ENCODE measurements at regions not wholly inside any gene's neighbourhood (a gene's known extent, or its start where the extent isn't known, plus 50 kb on each side); places are given as distances from the start of the nearest gene placed in this dataset.

GRCh38 chr9:87813119-87813463 lies 69.6 kb upstream of the SPATA31E1 start:
- H3K4me3 ChIP-seq: no peak overlapping the region
- CTCF ChIA-PET: interaction anchor here (0.7 to 2.0 kb wide), 4 partner anchors 11 to 506 kb away, joined by 3 to 7 read pairs (median 4); no protein-coding TSS in a partner anchor
- in situ Hi-C loops (cut with MboI) (no loop called here), intact Hi-C loops (cut with micrococcal nuclease; ENCODE audit: unreplicated experiment) (loop anchor here (2.0 kb wide), 2 partner anchors 128 to 476 kb away; no protein-coding TSS in a partner anchor)
- H3K4me1 ChIP-seq (ENCODE audit: control insufficient read depth, insufficient read depth, low read length): no peaks in the 10 kb centered on the region
- H4K20me1 ChIP-seq (ENCODE audit: control insufficient read depth, insufficient read depth): no peaks in the 10 kb centered on the region; the same call in 1 of the 2 replicates
- TF ChIP-seq USF2 (IDR thresholded peaks at IDR 0.05; ENCODE audit: borderline replicate concordance, low read depth, low read length): no peak
- no peak for TF ChIP-seq MYB (IDR thresholded peaks at IDR 0.05; ENCODE audit: borderline replicate concordance, low read depth, low read length)
- TF ChIP-seq POLR2AphosphoS2 (IDR thresholded peaks at IDR 0.05; ENCODE audit: low read depth, low read length): no peak
- TF ChIP-seq SIN3A (IDR thresholded peaks at IDR 0.05; ENCODE audit: low read depth, low read length): no peak
- no peak for TF ChIP-seq CBFB (IDR thresholded peaks at IDR 0.05; ENCODE audit: low read depth)
- ATAC-seq (no peak), FAIRE-seq (no peak), DNase-seq (ENCODE audit: low read depth, low spot score) (no peak)
- H3K4me2 ChIP-seq (ENCODE audit: control insufficient read depth, insufficient read depth): no peak overlapping the region
- H3K27me3 ChIP-seq (replicated peaks in 1 of 2; ENCODE audit: control insufficient read depth in 2 of 2, insufficient read depth in 2 of 2, low read length in 1 of 2): no peaks in the 10 kb centered on the region; a peak in 1 of 4 replicates
- H3K79me2 ChIP-seq (ENCODE audit: control insufficient read depth, insufficient read depth, low read length): no peaks in the 10 kb centered on the region
- no peaks in the 10 kb centered on the region for H3K36me3 ChIP-seq (ENCODE audit: control insufficient read depth in 2 of 2, insufficient read depth in 2 of 2, low read length in 1 of 2)
- no peak overlapping the region for H3K27ac ChIP-seq (ENCODE audit: control insufficient read depth, insufficient read depth)
- 12% methylated on average over 7 of the region's 7 CpGs for WGBS (ENCODE audit: insufficient coverage, insufficient replicate concordance, low lambda C conversion rate, missing lambda C conversion rate)
- SMC1A ChIA-PET (ENCODE audit: uncharacterized antibody, unreplicated experiment): no interaction called here
- POLR2A ChIA-PET: no interaction called here
- BruUV-seq (replicated peaks): no TSS peak
- RAD21 ChIA-PET (ENCODE audit: unreplicated experiment): no interaction called here
- no peak overlapping the region for H2AFZ ChIP-seq (ENCODE audit: control insufficient read depth, low read depth, low read length)
- no peak overlapping the region for H3K9ac ChIP-seq (ENCODE audit: control insufficient read depth, insufficient read depth, low read length)
- no peaks in the 10 kb centered on the region for H3K9me3 ChIP-seq (replicated peaks; ENCODE audit: control insufficient read depth, insufficient read depth, low read length)

GRCh38 chr9:87816036-87816435 lies 66.6 kb upstream of the SPATA31E1 start:
- SMC1A ChIA-PET (ENCODE audit: uncharacterized antibody, unreplicated experiment): no interaction called here
- 14% methylated on average over 2 of the region's 2 CpGs for WGBS (ENCODE audit: insufficient coverage, insufficient replicate concordance, low lambda C conversion rate, missing lambda C conversion rate)
- Histone ChIP-seq H3K9me3 (replicated peaks; ENCODE audit: control insufficient read depth, insufficient read depth, low read length) (no peaks in the 10 kb centered on the region), H3K36me3 (ENCODE audit: control insufficient read depth in 2 of 2, insufficient read depth in 2 of 2, low read length in 1 of 2) (no peaks in the 10 kb centered on the region), H2AFZ (ENCODE audit: control insufficient read depth, low read depth, low read length) (no peak overlapping the region), H3K4me3 (no peak overlapping the region), H3K9ac (ENCODE audit: control insufficient read depth, insufficient read depth, low read length) (no peak overlapping the region), H3K4me2 (ENCODE audit: control insufficient read depth, insufficient read depth) (no peak overlapping the region), H3K27me3 (replicated peaks in 1 of 2; ENCODE audit: control insufficient read depth in 2 of 2, insufficient read depth in 2 of 2, low read length in 1 of 2) (no peaks in the 10 kb centered on the region; a peak in 2 of 4 replicates), H3K27ac (ENCODE audit: control insufficient read depth, insufficient read depth) (no peak overlapping the region), H4K20me1 (ENCODE audit: control insufficient read depth, insufficient read depth) (no peaks in the 10 kb centered on the region; the same call in 1 of the 2 replicates), H3K79me2 (ENCODE audit: control insufficient read depth, insufficient read depth, low read length) (no peaks in the 10 kb centered on the region), H3K4me1 (ENCODE audit: control insufficient read depth, insufficient read depth, low read length) (no peaks in the 10 kb centered on the region)
- POLR2A ChIA-PET: no interaction called here
- RAD21 ChIA-PET (ENCODE audit: unreplicated experiment): no interaction called here
- in situ Hi-C loops (cut with MboI) (no loop called here), intact Hi-C loops (cut with micrococcal nuclease; ENCODE audit: unreplicated experiment) (no loop called here)
- no peak for DNase-seq (ENCODE audit: low read depth, low spot score)
- CTCF ChIA-PET: interaction anchor here (1.2 kb wide), 1 partner anchor 139 kb away, joined by 3 read pairs; no protein-coding TSS in a partner anchor
- no TSS peak for BruUV-seq (replicated peaks)
- no peak for ATAC-seq
- no peak for FAIRE-seq
- TF ChIP-seq FOS (IDR thresholded peaks at IDR 0.05; ENCODE audit: borderline replicate concordance, extremely low read depth, insufficient read length) (no peak), RB1 (IDR thresholded peaks at IDR 0.05; ENCODE audit: borderline replicate concordance) (no peak), EZH2 (IDR thresholded peaks at IDR 0.05; ENCODE audit: borderline replicate concordance, control insufficient read depth, low read depth, low read length) (no peak), ZBTB11 (CRISPR knock-in tag; IDR thresholded peaks at IDR 0.05) (no peak), BMI1 (IDR thresholded peaks at IDR 0.05; ENCODE audit: borderline replicate concordance) (no peak), MYC (IDR thresholded peaks at IDR 0.05; ENCODE audit: insufficient read depth, insufficient read length, insufficient replicate concordance, low read length, severe bottlenecking) (no peak)
